ENCODE measurements at regions not wholly inside any gene's neighbourhood (a gene's known extent, or its start where the extent isn't known, plus 50 kb on each side); places are given as distances from the start of the nearest gene placed in this dataset.

DNA sequence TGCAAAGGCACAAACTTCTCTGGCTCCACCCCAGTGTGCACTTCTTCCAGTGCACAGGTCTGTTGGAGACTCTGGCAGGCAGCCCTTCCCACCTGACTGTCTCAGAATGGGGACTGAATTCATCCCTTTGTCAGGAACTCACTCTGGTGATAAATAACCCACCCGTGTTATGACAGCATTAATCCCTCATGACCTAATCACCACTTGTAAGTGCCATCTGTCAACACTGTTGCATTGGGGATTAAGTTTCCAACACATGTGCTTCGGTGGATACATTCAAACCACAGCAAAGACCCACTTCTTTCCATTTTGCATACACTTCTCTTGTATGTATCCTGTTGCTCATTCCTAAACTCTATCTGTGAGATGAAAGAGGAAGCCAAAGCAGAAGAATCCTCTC lies 1002.9 kb upstream of the IGFBP7 start:
- Histone ChIP-seq H3K79me2 (ENCODE audit: insufficient read depth, low read length) (no peaks in the 10 kb centered on the region), H3K79me1 (ENCODE audit: insufficient read depth, low read depth, low read length, poor library complexity, severe bottlenecking) (no peaks in the 10 kb centered on the region), H3K27ac (ENCODE audit: insufficient read length, low read depth, low read length) (no peak overlapping the region), H3K4ac (ENCODE audit: low read depth, low read length) (no peak overlapping the region), H3K18ac (ENCODE audit: insufficient read length, low read depth, low read length) (no peak overlapping the region), H2AFZ (ENCODE audit: low read length) (no peak overlapping the region), H4K5ac (ENCODE audit: insufficient read length, low read depth, low read length) (no peak overlapping the region), H3T11ph (ENCODE audit: low read length) (no peak overlapping the region), H3K56ac (ENCODE audit: insufficient read length, low read depth, low read length) (no peak overlapping the region), H4K8ac (replicated peaks; ENCODE audit: insufficient read length, low read depth, low read length) (no peak overlapping the region), H3K23ac (ENCODE audit: insufficient read length, low read depth, low read length) (no peak overlapping the region), H4K20me1 (ENCODE audit: control insufficient read depth, insufficient read depth, insufficient read length) (no peaks in the 10 kb centered on the region), H3K4me1 (ENCODE audit: insufficient read depth, low read length) (no peaks in the 10 kb centered on the region), H3K9me3 (ENCODE audit: control insufficient read depth, low read depth, low read length) (no peaks in the 10 kb centered on the region), H2BK5ac (ENCODE audit: insufficient read length, low read length) (no peak overlapping the region), H3K14ac (ENCODE audit: insufficient read depth, low read length) (no peak overlapping the region), H3K9ac (ENCODE audit: extremely low read depth, insufficient read length, low read length) (no peak overlapping the region), H2BK15ac (ENCODE audit: low read depth, low read length) (no peak overlapping the region), H3K23me2 (ENCODE audit: insufficient read length, low read depth, low read length, poor library complexity, severe bottlenecking) (no peaks in the 10 kb centered on the region), H4K91ac (ENCODE audit: insufficient read length, low read depth, low read length) (no peak overlapping the region), H2BK12ac (ENCODE audit: insufficient read length, low read depth, low read length) (no peak overlapping the region), H2BK20ac (ENCODE audit: low read depth, low read length, poor library complexity, severe bottlenecking) (no peak overlapping the region), H2AK5ac (ENCODE audit: insufficient read length, low read length) (no peak overlapping the region), H3K27me3 (ENCODE audit: insufficient read depth, low read length) (no peaks in the 10 kb centered on the region), H2BK120ac (ENCODE audit: low read depth, low read length, poor library complexity, severe bottlenecking) (no peak overlapping the region), H3K4me2 (ENCODE audit: insufficient read depth, insufficient read length, low read length) (no peak overlapping the region)
- no peak overlapping the region for H3K4me3 Mint-ChIP-seq
- TF ChIP-seq, protein P1, sequence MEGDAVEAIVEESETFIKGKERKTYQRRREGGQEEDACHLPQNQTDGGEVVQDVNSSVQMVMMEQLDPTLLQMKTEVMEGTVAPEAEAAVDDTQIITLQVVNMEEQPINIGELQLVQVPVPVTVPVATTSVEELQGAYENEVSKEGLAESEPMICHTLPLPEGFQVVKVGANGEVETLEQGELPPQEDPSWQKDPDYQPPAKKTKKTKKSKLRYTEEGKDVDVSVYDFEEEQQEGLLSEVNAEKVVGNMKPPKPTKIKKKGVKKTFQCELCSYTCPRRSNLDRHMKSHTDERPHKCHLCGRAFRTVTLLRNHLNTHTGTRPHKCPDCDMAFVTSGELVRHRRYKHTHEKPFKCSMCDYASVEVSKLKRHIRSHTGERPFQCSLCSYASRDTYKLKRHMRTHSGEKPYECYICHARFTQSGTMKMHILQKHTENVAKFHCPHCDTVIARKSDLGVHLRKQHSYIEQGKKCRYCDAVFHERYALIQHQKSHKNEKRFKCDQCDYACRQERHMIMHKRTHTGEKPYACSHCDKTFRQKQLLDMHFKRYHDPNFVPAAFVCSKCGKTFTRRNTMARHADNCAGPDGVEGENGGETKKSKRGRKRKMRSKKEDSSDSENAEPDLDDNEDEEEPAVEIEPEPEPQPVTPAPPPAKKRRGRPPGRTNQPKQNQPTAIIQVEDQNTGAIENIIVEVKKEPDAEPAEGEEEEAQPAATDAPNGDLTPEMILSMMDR (conservative IDR thresholded peaks at IDR 0.05) = no peak
- no peaks in the 10 kb centered on the region for H3K27me3 Mint-ChIP-seq (ENCODE audit: low read depth)
- H3K27ac Mint-ChIP-seq = no peak overlapping the region
- H3K4me1 Mint-ChIP-seq = no peaks in the 10 kb centered on the region
- H3K36me3 Mint-ChIP-seq (ENCODE audit: insufficient read depth in 1 of 3, low read depth in 3 of 3) = no peaks in the 10 kb centered on the region
- no peak for DNase-seq
- H3K9me3 Mint-ChIP-seq = no peaks in the 10 kb centered on the region
- WGBS (ENCODE audit: extremely low coverage, insufficient read length, low lambda C conversion rate) = no CpG with 5 or more reads among the region's 2 CpGs
